Neural cell (in vitro differentiated cells): ENCODE measurements at regions not wholly inside any gene's neighbourhood (a gene's known extent, or its start where the extent isn't known, plus 50 kb on each side); places are given as distances from the start of the nearest gene placed in this dataset.

Experiments
- H2AFZ ChIP-seq: fragments of 200-600, 300-800 bp; sonication (generic), shearing (Covaris generic); 2 replicates; pipeline ENCODE4 v1.6.0; 2014; ENCODE audit warnings: low read depth, mild to moderate bottlenecking, antibody characterized with exemption, low read length, moderate library complexity
- H3F3A ChIP-seq: fragments of 200-600 bp; shearing (Covaris generic); 2 replicates; pipeline ENCODE4 v1.6.1; 2016; ENCODE audit warnings: mild to moderate bottlenecking, moderate library complexity, mixed read lengths, antibody characterized with exemption, low read length; ENCODE audit not compliant: insufficient read depth, poor library complexity, severe bottlenecking
- H3K27ac ChIP-seq: fragments of 200-600, 300-800 bp; sonication (generic), shearing (Covaris generic); 2 replicates; pipeline ENCODE4 v1.5.1; 2014; ENCODE audit warnings: mild to moderate bottlenecking, low read length, moderate library complexity
- H3K27me3 ChIP-seq: fragments of 300-800, 200-600 bp; sonication (generic), shearing (Covaris generic); 2 replicates; pipeline ENCODE4 v1.6.0; 2014; ENCODE audit warnings: mild to moderate bottlenecking, low read depth, low read length, moderate library complexity; ENCODE audit not compliant: insufficient read depth
- H3K36me3 ChIP-seq: fragments of 300-800, 200-600 bp; sonication (generic), shearing (Covaris generic); 2 replicates; pipeline ENCODE4 v1.5.1; 2014; ENCODE audit warnings: mild to moderate bottlenecking, antibody characterized with exemption, low read length, moderate library complexity; ENCODE audit not compliant: insufficient read depth
- H3K4me2 ChIP-seq: fragments of 300-800, 200-600 bp; sonication (generic), shearing (Covaris generic); 2 replicates; pipeline ENCODE4 v1.6.0; 2014; ENCODE audit warnings: mild to moderate bottlenecking, low read length
- H3K4me3 ChIP-seq: fragments of 300-800, 200-600 bp; sonication (generic), shearing (Covaris generic); 2 replicates; pipeline ENCODE4 v1.5.1; 2014; ENCODE audit warnings: mild to moderate bottlenecking, low read length, moderate library complexity
- H3K79me2 ChIP-seq: fragments of 200-600 bp; shearing (Covaris generic); replicated peaks from 2 replicates; pipeline ENCODE4 v1.6.0; 2014; ENCODE audit warnings: mild to moderate bottlenecking, low read length, moderate library complexity; ENCODE audit not compliant: insufficient read depth
- H3K9ac ChIP-seq: fragments of 300-800, 200-600 bp; sonication (generic), shearing (Covaris generic); 2 replicates; pipeline ENCODE4 v1.6.1; 2016; ENCODE audit warnings: mild to moderate bottlenecking, low read length, mixed read lengths
- H3K9me2 ChIP-seq: fragments of 200-600 bp; shearing (Covaris generic); 2 replicates; pipeline ENCODE4 v1.6.1; 2016; ENCODE audit warnings: mild to moderate bottlenecking, low read length, mixed read lengths; ENCODE audit not compliant: insufficient read depth
- H3K9me3 ChIP-seq: fragments of 200-600, 300-800 bp; sonication (generic), shearing (Covaris generic); 2 replicates; pipeline ENCODE4 v1.6.1; 2016; ENCODE audit warnings: mild to moderate bottlenecking, mixed run types, low read length, moderate library complexity, mixed read lengths
- H4K20me1 ChIP-seq: fragments of 200-600 bp; shearing (Covaris generic); 2 replicates; pipeline ENCODE4 v1.6.1; 2016; ENCODE audit warnings: mild to moderate bottlenecking, mixed run types; ENCODE audit not compliant: insufficient read depth
- EP300 ChIP-seq: fragments of 450-650 bp; conservative IDR thresholded peaks from 2 replicates; pipeline ENCODE4 v1.6.1; 2014; ENCODE audit warnings: antibody characterized with exemption, mild to moderate bottlenecking, moderate library complexity; ENCODE audit not compliant: poor library complexity, severe bottlenecking
- EZH2 ChIP-seq: fragments of 200-600, 300-800 bp; shearing (Covaris generic), sonication (generic); IDR thresholded peaks from 2 replicates; pipeline ENCODE4 v1.6.1; 2014; ENCODE audit warnings: antibody characterized with exemption, low read length, borderline replicate concordance, mild to moderate bottlenecking; ENCODE audit not compliant: insufficient read depth, poor library complexity, severe bottlenecking
- MXI1 ChIP-seq: fragments of 450-650 bp; conservative IDR thresholded peaks from 2 replicates; pipeline ENCODE4 v1.6.1; 2014; ENCODE audit warnings: antibody characterized with exemption, mild to moderate bottlenecking; ENCODE audit not compliant: poor library complexity, severe bottlenecking
- POLR2AphosphoS5 ChIP-seq: IDR thresholded peaks from 2 replicates; pipeline ENCODE4 v1.6.1; 2012
- RAD21 ChIP-seq: fragments of 450-650 bp; conservative IDR thresholded peaks from 2 replicates; pipeline ENCODE4 v1.6.1; 2014; ENCODE audit warnings: antibody characterized with exemption, mild to moderate bottlenecking, moderate library complexity
- SMC3 ChIP-seq: fragments of 450-650 bp; conservative IDR thresholded peaks from 2 replicates; pipeline ENCODE4 v1.6.1; 2014; ENCODE audit warnings: antibody characterized with exemption, mild to moderate bottlenecking, moderate library complexity; ENCODE audit not compliant: poor library complexity
- TAF1 ChIP-seq: IDR thresholded peaks from 2 replicates; pipeline ENCODE4 v1.6.1; 2012; ENCODE audit warnings: low read depth
- TF ChIP-seq, protein P1 (sequence below): IDR thresholded peaks from 2 replicates; pipeline ENCODE4 v1.6.1; 2012; ENCODE audit warnings: borderline replicate concordance
- TF ChIP-seq, protein P2 (sequence below): fragments of 450-650 bp; IDR thresholded peaks from 2 replicates; pipeline ENCODE4 v1.5.1; 2014; ENCODE audit warnings: antibody characterized with exemption, mild to moderate bottlenecking, moderate library complexity; ENCODE audit not compliant: poor library complexity, severe bottlenecking

DNA sequence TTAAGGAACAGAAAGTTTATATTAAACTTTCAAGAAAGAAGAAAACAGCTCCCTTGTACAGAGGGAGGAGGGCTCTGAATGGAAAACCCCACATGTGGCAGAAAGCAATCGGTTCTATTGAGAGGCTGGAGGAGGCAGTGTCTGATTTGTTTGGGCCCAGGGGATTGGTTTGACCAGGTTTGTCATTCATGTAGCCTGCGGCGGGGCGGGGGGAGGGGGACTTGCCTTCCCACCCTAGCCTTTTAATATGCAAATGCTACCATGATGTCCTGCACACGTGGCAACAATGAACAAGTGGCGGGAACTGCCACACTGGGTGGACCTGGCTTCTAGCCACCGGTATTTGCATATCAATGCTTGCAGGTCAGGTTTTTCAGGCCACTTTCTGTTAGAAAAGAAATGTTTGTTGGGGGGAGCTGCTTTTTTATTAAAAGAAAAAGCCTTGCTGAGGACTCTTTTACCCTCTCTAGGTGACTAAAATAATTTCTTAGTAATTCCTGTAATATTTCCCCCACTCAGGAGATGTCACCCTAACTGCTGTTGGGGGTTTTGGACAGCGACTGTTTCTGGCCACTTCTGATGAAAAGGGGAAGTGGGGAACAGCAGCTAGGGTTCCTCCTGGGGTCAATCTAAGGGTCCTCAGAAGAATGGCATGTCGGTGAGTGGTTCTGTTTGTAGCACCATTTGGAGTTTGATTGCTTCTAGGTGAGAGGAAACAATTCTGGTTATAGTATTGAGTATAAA is 691.2 kb downstream of the TBL1XR1 start (continued):
- TF ChIP-seq, protein P1, sequence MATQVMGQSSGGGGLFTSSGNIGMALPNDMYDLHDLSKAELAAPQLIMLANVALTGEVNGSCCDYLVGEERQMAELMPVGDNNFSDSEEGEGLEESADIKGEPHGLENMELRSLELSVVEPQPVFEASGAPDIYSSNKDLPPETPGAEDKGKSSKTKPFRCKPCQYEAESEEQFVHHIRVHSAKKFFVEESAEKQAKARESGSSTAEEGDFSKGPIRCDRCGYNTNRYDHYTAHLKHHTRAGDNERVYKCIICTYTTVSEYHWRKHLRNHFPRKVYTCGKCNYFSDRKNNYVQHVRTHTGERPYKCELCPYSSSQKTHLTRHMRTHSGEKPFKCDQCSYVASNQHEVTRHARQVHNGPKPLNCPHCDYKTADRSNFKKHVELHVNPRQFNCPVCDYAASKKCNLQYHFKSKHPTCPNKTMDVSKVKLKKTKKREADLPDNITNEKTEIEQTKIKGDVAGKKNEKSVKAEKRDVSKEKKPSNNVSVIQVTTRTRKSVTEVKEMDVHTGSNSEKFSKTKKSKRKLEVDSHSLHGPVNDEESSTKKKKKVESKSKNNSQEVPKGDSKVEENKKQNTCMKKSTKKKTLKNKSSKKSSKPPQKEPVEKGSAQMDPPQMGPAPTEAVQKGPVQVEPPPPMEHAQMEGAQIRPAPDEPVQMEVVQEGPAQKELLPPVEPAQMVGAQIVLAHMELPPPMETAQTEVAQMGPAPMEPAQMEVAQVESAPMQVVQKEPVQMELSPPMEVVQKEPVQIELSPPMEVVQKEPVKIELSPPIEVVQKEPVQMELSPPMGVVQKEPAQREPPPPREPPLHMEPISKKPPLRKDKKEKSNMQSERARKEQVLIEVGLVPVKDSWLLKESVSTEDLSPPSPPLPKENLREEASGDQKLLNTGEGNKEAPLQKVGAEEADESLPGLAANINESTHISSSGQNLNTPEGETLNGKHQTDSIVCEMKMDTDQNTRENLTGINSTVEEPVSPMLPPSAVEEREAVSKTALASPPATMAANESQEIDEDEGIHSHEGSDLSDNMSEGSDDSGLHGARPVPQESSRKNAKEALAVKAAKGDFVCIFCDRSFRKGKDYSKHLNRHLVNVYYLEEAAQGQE: no peak
- no peak for TF ChIP-seq RAD21
- no peak for TF ChIP-seq EP300

DNA sequence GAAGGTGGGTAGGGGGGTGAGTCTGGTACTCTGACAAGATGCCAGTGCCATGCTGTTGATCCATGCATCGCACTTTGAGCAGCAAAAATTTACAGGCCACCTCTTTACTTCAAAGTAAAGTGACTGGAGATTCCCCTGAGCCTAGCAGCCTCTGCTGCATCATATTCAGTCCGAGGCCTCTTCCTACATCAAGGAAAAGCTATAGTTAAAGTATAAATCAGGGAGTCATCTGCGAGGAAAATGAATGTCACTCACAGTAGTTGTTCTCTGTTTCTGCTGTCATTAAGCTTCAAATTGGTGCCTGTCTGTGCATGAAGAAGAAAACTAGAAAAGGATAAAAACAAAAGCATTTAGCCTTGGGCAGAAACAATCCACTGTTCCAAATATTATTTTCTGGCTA is 706.2 kb downstream of the TBL1XR1 start:
- H3K9ac ChIP-seq: peak overlapping the region; percentile 8

More for the DNA sequence above, 706.2 kb downstream of the TBL1XR1 start:
- H3K9me2 ChIP-seq: no peaks in the 10 kb centered on the region
- no peaks in the 10 kb centered on the region for H3K36me3 ChIP-seq
- H4K20me1 ChIP-seq: no peaks in the 10 kb centered on the region
- H3K27me3 ChIP-seq: no peaks in the 10 kb centered on the region
- H3F3A ChIP-seq: peaks cover 11% of the 10 kb centered on the region
- no peaks in the 10 kb centered on the region for H3K79me2 ChIP-seq
- peak overlapping the region; percentile 69 for H3K4me2 ChIP-seq
- no peak overlapping the region for H2AFZ ChIP-seq
- peak overlapping the region; percentile 43 for H3K4me3 ChIP-seq
- H3K9me3 ChIP-seq: no peaks in the 10 kb centered on the region
- TF ChIP-seq POLR2AphosphoS5 (no peak), SMC3 (no peak), EZH2 (no peak), MXI1 (no peak), TAF1 (no peak), RAD21 (no peak), EP300 (peak; percentile 66)
- TF ChIP-seq, protein P2, sequence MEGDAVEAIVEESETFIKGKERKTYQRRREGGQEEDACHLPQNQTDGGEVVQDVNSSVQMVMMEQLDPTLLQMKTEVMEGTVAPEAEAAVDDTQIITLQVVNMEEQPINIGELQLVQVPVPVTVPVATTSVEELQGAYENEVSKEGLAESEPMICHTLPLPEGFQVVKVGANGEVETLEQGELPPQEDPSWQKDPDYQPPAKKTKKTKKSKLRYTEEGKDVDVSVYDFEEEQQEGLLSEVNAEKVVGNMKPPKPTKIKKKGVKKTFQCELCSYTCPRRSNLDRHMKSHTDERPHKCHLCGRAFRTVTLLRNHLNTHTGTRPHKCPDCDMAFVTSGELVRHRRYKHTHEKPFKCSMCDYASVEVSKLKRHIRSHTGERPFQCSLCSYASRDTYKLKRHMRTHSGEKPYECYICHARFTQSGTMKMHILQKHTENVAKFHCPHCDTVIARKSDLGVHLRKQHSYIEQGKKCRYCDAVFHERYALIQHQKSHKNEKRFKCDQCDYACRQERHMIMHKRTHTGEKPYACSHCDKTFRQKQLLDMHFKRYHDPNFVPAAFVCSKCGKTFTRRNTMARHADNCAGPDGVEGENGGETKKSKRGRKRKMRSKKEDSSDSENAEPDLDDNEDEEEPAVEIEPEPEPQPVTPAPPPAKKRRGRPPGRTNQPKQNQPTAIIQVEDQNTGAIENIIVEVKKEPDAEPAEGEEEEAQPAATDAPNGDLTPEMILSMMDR: no peak
- TF ChIP-seq, protein P1: peak; percentile 54
- H3K27ac ChIP-seq: peak overlapping the region; percentile 74
